Epidermal melanocyte (primary cell): ENCODE measurements at regions not wholly inside any gene's neighbourhood (a gene's known extent, or its start where the extent isn't known, plus 50 kb on each side); places are given as distances from the start of the nearest gene placed in this dataset.

Source experiments
- DNase-seq: peaks from one replicate; pipeline ENCODE4 v3.0.0; 2011; ENCODE audit warnings: low spot score; ENCODE audit not compliant: insufficient read length

DNA sequence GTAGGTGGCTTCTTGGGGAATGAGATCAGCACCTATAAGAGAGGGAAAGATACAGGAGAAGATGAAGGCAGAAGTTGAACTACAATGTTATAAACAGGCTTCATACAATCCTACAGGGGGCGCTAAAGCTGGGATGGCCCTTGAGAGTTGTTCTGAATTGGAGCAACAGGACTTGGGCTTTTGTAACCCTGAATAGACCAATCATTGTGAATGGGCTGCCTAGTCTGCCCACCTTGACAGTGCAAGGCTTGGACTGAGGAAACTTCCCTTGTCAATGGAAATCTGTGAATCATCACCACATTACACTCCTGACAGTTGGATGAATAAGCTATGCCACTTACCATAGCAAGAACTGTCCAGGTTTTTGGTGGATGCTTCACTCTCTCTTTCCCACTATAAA is 306.1 kb downstream of the KCNC2 start:
- no peak for DNase-seq

DNA sequence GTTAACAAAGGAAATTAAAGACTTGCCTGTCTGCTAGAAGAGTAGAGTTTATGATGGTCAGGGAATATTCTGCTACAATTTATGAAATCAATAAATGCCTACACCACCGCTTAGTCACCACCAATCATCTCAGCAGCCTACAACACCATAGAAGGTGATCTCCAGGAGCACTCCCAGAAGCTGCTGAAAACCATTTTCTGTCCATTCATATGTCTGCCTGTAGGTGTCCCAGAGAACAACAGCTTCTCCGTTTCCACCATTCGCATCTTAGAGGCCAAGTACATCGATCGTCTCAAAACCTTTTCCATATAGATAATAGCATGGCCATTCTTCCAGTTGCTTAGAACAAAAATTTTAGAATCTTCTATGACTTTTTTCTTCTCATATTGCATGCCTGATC is 303.4 kb downstream of the KCNC2 start:
- no peak for DNase-seq

DNA sequence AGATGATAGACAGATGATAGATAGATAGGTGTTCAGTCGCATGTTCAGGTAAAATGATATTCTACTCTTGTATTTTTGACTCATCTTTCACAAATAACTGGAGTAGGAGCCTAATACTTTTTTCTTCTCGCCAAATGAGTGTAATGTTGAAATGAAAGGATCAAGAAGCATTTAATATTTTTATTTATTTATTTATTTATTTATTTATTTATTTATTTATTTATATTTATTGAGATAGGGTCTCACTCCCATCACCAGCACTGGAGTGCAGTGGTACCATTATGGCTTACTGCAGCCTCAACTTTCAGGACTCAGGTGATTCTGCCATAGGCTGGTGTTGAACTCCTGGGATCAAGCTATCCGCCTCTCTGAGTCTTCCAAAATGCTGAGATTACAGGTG is 298.8 kb downstream of the KCNC2 start:
- no peak for DNase-seq

DNA sequence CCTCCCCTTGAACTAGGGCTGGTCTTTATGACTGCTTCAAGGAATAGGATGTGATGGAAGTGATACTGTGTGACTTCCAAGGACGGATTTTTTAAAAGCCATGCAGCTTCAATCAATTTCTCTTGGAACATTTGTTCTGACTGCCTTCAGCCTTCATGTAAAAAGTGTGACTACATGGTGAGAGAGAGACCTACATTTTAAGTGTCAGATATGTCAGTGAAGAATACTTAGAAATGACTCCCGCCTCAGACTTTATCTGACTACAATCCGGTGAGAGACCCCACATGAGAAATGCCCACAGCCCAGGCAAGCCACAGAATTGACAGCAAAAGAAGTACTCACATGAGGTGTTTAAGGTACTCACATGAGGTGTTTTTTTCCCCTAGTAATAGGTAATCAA is 295.3 kb downstream of the KCNC2 start:
- no peak for DNase-seq

DNA sequence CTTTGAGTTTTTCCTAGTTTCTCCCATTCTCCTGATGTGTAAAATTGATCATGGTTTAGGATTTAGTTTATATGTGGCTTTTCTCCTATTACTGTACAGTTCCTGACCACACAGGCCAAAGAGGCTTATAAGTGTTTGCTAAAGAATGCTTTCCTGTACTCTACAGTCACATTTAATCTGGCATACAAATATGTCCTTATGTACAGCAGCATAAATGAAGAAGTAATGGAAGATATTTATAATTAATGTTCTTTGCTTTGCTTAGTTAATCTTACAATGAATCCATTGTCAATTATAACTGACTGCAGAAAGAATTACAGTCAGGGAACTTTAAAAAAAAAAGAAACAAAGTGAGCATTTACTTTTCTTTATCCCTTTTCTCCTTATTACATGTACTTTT is 293.9 kb downstream of the KCNC2 start:
- DNase-seq = peak; percentile 38

DNA sequence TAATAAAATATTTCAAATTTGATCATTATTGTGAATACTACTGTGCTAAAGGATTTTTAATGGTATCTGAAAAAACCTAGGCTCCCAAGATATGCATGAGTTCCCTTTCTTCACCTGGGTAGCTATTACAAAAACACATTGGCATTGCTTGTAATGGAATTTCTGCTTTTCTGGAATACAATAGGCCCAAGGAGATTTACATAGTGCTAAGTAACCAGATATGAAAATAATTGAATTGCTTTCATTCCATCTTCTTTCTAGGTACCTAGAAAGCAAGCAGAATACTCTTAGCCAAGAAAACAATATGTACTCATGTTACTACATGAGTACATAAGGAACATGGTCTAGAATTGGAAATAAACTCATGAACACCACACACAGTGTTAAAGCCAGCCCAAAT is 291.9 kb downstream of the KCNC2 start:
- no peak for DNase-seq

DNA sequence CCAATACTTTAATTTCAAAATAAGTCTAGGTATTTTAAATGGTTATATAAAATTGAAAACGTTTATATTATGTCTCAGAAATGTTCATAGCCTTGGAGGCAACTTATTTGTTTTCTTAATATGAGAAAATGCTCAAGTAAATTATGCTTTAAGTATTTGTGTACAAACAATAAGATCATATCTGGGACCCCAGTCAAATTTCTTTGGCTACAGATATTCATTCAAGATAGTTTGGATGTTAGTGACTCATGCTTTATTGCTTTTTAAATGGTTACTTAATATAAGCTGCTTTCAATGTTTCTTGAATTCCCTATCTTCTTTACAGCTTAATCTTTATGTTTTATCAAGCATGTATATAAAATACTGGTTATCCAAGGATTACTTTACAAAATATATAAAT is 291.3 kb downstream of the KCNC2 start:
- no peak for DNase-seq

DNA sequence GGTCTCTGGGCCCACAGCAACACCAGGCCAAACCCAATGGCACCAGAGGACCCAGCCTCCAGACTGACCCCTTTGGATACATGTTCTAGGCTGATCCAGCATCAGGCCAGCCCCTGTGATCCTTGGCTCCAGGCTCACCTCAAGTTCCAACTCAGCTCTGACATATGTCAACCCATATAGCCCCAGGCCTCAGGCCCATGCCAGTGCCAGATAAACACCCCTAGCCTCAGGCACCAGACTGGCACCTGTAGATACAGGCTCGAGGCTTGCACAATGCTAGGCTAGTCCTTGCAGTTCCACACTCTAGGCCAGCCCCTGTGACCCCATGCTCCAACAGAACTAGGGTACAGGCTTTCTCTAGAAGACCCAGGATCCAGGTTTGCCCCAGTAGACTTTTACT is 287.5 kb downstream of the KCNC2 start:
- no peak for DNase-seq

DNA sequence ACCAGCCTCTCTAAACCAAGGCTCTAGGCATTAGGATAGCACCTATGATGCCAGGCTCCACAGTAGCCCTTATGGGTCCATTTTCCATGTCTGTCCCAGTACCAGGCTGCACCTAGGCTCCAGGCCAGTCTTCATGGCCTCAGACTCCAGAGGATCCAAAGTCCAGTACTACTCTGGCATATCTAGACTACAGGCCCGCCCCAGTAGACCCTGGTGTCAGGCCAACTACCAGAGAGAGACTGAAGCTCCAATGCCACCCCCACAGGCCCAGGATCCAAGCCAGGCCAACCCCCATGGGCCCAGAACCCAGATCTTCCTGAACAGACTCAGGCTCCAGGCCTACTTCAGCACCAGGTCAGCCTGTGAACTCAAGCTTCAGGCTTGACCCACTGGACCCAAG is 287.0 kb downstream of the KCNC2 start:
- DNase-seq = no peak

DNA sequence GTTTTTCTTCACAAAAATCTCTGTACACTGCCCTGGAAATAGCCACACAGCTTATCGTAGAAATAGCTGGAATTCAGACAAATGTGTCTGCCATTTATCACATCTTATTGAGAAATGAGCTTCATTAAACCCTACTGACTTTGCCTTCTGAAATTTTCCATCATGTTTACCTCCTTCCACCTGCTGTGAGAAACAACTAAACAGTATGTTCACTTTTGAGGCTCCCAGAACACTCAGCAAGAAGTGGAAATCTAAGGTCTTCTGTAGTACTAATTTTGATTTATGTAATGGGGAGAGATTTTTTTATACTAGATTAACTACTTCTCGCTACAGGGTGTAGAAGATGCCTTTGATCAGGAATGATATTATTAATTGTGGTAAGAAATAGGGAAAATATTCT is 268.0 kb downstream of the KCNC2 start:
- no peak for DNase-seq

DNA sequence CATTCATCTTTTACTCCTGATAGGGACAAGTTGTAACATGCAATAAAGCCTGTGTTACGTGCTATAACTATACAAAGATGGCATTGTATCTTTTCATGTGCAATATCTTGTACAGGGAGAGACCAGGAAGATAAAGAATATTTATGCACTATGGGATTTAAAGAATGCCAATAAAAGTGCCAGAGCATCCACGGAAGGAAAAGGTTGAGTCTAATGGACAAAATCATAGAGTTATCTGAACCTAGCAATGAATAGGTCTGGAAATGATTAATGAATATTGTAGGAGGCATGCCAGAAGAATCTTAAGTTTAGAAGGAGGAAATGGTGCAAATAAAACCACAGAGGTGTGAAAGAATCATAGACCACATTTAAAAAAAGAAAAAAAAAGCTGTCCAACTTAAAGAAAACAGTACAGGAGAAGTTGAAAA is 263.9 kb downstream of the KCNC2 start:
- DNase-seq = no peak

DNA sequence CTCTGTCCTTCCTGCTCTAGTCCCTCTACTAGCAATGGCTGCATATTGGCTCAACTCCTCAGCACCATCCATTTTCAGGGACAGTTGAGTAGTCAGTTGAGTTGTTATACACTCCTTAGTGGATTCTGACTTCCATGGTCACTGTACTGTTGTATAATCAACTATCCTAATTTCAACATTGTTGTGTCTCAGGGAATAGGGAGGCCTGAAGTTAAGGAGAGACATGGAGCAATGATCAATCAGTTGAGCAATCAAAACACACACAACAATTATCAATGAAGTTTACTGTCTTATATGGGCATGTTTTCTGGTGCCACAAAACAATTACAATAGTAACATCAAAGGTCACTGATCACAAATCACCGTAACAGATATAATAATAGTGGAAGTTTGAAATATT is 255.9 kb downstream of the KCNC2 start:
- DNase-seq = no peak

DNA sequence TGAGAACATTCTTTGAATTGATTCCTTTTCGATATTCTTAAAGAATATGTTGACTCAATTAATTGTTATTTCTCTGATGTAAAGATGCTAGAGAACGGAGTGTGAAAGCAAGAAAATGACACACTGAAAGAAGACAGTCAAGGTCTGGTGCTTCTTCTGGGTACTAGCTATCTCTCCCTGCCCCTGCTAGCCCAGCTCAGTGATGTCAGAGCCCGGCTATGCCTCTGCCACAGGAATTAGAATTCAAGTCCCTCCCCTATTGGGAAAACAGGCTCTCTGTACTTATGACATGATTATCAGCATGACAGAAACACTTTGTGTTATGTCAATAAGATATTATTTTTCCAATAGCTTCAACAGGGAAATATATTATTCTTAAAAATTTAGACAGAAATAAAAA is 252.4 kb downstream of the KCNC2 start:
- DNase-seq = no peak

DNA sequence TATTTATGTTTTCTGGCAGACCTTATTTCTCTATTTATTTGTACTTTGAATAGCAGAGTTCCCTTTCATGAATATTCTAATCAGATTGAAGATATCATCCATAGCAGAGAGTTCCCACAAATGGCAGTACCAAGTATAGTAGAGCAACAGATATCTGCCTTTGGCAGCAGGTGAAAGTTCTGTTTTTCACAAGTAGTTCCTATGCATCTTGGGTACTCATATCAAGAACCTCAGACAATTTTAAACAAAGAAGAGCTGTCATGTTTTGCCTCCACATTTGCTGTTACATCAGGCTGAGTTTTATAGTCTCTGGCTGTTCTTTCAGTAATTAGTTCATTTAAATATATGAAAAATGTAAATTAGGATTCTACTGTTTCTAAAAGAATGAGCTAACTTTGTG is 252.0 kb downstream of the KCNC2 start:
- no peak for DNase-seq

DNA sequence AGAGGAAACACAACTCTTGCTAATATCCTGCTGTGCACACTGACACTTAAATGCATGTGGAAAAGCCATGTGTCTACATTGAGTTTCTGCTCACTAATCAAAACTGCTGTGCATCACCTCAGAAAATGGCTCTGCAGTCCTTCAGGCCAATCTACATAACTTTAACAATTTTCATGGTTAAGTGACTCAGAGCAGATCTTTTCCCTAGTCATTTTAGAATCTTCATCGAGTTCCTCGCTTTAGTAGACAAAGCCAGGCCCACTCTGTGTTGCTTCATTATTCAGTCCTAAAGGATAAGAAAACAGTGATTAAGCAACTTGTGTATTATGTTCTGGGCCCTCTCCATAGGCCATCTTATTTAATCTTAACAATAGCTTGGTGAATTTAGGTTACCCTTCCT is 250.0 kb downstream of the KCNC2 start:
- DNase-seq = no peak

DNA sequence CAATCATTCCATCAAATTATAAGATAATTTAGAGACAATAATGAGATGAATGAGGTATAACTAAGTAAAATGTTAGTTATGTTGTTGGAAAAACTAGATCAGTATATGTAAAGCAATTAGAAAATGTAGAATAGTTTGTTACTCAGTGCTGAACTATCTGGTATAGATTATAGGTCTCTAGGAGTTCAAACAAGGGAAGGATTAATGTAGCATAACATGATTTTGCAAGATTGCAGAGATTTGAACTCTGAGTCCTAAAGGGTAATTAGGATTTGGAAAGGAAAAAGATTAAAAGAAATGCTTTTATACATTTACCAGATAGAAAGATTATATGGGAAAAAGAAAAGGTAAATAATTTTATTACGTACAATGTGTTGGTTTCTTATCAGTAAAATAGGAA is 246.3 kb downstream of the KCNC2 start:
- no peak for DNase-seq

DNA sequence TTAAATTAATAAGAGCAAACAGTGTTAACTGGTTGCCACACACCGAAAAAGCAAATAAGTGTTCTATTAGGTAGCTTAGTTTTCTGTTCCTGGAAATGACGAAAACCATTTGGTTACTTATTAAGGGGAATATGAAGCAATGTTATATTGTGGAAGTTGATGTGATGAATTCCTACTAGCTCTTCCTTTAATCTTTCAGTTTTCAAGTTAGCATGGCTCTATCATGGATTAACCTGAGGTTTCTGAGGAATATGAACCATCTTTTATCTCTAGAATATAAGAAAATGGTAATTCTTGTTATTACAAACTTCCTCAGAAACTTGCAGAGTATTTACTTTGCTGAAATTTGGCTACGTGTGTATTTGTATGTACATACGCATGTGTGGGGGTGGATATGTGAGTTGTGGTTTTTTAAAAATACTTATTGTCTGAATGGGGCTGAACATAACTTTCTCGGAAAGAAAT is 245.7 kb downstream of the KCNC2 start:
- no peak for DNase-seq

DNA sequence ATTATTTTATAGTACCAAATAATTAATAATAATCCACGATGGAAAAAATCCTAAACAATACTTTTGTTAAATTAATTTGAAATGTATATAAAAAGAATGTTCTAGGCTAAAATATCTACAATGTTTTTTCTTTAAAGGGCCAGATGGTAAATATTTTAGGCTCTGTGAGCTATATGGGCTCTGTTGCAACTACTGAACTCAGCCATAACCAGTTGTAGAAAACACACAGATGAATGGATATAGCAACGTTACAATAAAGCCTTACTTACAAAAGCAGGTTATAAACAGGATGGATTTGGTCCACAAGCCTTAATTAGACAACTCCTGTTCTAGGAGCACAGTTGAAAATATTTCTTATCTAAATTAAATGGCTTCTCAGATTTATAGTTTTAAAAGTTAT is 245.2 kb downstream of the KCNC2 start:
- DNase-seq = no peak

DNA sequence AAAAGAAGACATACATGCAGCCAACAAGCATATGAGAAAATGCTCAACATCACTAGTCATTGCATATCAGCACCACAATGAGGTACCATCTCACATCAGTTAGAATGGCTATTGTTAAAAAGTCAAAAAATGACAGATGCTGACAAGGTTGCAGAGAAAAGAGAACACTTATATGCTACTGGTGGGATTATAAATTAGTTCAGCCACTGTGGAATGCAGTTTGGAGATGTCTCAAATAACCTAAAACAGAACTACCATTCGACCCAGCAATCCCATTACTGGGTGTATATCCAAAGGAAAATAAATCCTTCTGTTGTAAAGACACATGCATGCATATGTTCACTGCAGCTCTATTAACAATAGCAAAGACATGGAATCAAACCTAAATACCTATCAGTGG is 238.4 kb downstream of the KCNC2 start:
- no peak for DNase-seq

DNA sequence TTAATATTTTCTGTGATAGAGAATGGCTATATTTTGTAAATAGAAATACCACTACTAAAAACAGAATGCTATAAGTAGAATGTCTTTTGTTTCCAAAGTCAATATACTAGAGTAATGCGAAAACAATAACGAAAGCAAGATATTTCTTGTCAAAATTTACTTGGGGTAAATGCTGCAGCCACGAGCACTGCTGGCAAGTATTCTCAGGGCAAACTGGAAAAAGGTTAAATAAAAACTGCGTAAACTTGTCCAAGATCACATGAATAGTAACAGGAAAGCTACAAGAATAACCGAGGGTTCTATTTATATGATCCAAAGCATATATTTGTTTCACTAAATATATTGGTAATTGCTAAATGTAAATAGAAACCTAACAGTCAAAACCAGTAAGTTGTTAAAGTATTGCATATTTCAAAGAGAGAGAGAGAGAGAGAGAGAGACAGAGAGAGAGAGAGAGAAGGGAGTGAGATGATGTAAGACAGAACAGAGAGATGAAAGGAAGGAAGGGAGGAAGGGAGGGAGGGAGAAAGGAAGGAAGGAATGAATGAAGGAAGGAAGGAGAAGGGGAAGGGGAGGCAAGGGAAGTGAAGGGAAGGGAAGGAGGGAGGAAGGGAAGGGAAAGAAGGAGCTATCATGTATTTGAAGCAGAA is 231.7 kb downstream of the KCNC2 start:
- DNase-seq = no peak

DNA sequence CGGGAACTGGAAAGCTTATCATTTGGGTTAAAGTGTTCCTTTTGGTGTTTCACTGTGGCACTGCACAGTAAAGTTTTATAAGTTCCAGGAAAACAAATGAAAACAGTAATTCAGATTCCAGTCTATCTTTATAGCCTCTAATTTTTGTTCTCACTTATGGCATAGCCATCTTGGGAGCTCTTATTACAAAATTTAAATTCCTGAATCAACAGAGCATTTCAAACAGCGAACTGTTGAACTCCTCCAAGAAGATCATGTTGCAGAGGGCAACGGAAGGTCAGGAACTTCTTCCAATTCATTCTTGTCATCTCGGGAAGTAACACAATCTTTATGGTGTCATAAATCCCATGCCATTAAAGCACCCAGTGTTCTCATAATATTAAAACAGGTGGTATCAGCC is 229.1 kb downstream of the KCNC2 start:
- DNase-seq = no peak

DNA sequence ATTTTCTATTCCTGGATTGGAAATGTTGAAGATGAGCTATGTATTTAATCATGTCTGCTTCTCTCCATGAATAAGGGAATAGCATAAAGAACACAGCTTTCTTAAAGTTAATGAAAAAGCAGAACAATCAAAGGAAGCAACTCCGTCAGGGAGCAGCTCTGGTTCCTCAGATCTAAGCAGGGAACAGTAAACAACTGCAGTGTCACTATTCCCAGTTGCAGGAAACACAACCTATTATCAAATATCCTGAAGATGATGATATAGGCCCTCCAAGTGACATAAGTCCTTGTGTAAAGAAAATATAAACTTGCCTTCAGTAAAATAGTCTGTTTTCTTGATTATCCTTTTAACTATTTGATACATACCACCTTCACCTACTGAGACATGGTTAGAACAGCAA is 228.1 kb downstream of the KCNC2 start:
- no peak for DNase-seq

DNA sequence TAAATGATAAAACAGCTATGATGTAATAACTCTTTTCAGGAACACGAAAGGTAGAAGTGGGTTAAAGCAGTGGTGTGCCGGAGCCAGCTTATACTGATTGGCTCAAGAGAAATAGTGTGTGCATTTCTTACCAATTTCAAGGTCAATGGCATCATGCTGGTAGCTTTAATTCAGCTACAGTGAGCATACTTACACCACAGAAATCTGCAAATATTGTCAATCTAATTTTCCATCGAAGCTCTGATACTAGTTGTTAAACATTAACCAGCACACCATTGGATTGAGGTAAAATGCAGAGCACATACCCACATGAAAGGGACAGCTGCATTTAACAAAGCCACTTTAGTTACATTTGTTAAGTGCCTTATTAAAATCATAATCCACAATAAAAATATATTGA is 225.7 kb downstream of the KCNC2 start:
- DNase-seq = no peak

DNA sequence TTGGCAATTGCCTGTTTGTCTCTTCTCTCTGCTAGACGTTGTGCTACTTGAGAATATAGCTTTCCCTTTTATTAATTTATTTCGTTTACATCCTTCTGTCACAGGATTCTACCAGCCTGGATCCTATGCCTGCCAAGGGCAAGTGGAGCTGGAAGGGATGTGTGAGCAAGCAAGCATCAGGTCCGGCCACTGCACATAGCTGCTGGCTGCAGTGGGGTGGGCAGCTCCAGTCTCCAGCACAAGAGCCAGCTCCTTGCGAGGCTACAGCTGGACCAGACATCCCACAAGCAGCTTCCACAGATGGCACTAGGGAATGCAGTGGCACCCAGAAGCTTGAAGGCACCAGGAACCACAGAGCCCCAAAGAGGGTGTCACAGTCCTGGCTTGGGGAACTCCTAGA is 225.0 kb downstream of the KCNC2 start:
- no peak for DNase-seq
